Liver (tissue), 3 donors: ENCODE measurements at regions not wholly inside any gene's neighbourhood (a gene's known extent, or its start where the extent isn't known, plus 50 kb on each side); places are given as distances from the start of the nearest gene placed in this dataset.
A peak's percentile ranks its signal among the peaks of the same experiment; 100 is the strongest.

Source experiments
- CTCF ChIP-seq: fragments of 150-350 bp; IDR thresholded peaks from 2 replicates; pipeline ENCODE4 v1.5.1; 2017; ENCODE audit warnings: improper control_type of control experiment, low read depth, low read length; ENCODE audit not compliant: missing input control
- JUND ChIP-seq, 2 donors: IDR thresholded peaks; 2 replicates each; pipeline ENCODE4 v1.6.1; 2016; ENCODE audit warnings: antibody characterized with exemption in 2 of 2
- REST ChIP-seq: IDR thresholded peaks from 2 replicates; pipeline ENCODE4 v1.6.1; 2016; ENCODE audit warnings: antibody characterized with exemption, mild to moderate bottlenecking
- donor health status: healthy.
- donor health status: healthy.

- peak; percentile 43 for TF ChIP-seq CTCF
- TF ChIP-seq REST, result no peak
- TF ChIP-seq JUND (IDR thresholded peaks at IDR 0.05), result no peak
Measured at GRCh38 chr7:115217373-115217772, 295.5 kb downstream of the MDFIC start.
